ENCODE measurements at regions not wholly inside any gene's neighbourhood (a gene's known extent, or its start where the extent isn't known, plus 50 kb on each side); places are given as distances from the start of the nearest gene placed in this dataset.

GRCh38 chr5:97529354-97529985, 346.4 kb upstream of the RIOK2 start:
- no peak for TF ChIP-seq CBFB (CRISPR knock-in tag; IDR thresholded peaks at IDR 0.05; ENCODE audit: low read depth)
- TF ChIP-seq CTCF (IDR thresholded peaks at IDR 0.05): no peak
- TF ChIP-seq, protein P1, sequence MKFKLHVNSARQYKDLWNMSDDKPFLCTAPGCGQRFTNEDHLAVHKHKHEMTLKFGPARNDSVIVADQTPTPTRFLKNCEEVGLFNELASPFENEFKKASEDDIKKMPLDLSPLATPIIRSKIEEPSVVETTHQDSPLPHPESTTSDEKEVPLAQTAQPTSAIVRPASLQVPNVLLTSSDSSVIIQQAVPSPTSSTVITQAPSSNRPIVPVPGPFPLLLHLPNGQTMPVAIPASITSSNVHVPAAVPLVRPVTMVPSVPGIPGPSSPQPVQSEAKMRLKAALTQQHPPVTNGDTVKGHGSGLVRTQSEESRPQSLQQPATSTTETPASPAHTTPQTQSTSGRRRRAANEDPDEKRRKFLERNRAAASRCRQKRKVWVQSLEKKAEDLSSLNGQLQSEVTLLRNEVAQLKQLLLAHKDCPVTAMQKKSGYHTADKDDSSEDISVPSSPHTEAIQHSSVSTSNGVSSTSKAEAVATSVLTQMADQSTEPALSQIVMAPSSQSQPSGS (CRISPR knock-in tag; IDR thresholded peaks at IDR 0.05; ENCODE audit: borderline replicate concordance, low read depth): no peak
- no peak for TF ChIP-seq ESRRA (CRISPR knock-in tag; IDR thresholded peaks at IDR 0.05; ENCODE audit: borderline replicate concordance)
- TF ChIP-seq GABPB1 (CRISPR knock-in tag; IDR thresholded peaks at IDR 0.05): no peak
- no peak for TF ChIP-seq NR2C2 (CRISPR knock-in tag; IDR thresholded peaks at IDR 0.05)
- no peak for TF ChIP-seq NR1H2 (CRISPR knock-in tag; IDR thresholded peaks at IDR 0.05)
- TF ChIP-seq, protein P2, sequence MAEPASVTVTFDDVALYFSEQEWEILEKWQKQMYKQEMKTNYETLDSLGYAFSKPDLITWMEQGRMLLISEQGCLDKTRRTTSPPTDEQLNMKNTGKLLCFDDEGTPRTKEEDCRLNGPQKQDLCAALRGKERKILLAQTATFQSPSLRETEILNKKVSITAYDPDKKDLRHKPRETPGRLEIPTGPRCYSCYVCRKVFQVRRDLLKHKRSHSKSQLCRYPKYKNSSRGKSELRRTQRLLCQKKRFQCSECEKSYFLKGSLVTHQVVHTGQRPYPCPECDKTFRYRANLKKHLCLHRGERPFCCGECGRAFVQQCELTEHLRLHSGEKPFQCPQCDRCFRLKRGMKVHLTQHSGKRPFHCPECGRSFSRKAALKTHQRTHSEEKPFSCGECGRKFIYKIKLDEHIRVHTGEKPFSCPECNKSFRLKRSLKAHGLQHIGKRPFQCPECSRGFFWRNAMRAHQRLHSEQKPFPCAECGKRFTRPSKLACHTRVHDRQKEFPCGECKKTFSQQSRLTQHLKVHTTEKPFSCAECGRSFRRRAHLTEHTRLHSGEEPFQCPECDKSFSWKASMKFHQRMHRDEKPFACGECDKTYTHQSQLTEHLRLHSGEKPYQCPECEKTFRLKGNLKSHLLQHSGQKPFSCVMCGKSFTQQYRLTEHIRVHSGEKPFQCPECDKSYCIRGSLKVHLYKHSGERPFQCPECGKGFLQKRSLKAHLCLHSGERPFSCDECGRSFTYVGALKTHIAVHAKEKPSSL (CRISPR knock-in tag; conservative IDR thresholded peaks at IDR 0.05): no peak
- no peak for TF ChIP-seq SP1 (CRISPR knock-in tag; conservative IDR thresholded peaks at IDR 0.05)
- TF ChIP-seq, protein P3, sequence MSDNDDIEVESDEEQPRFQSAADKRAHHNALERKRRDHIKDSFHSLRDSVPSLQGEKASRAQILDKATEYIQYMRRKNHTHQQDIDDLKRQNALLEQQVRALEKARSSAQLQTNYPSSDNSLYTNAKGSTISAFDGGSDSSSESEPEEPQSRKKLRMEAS (CRISPR knock-in tag; IDR thresholded peaks at IDR 0.05): no peak
- TF ChIP-seq USF2 (CRISPR knock-in tag; IDR thresholded peaks at IDR 0.05): no peak

Measured in WTC11 (cell line).